OCI-LY7 (cell line): ENCODE measurements at regions not wholly inside any gene's neighbourhood (a gene's known extent, or its start where the extent isn't known, plus 50 kb on each side); places are given as distances from the start of the nearest gene placed in this dataset.

Experiments used
- BruUV-seq: library from RNA; stranded (reverse); fragments of 400-500 nt; replicated peaks from 2 replicates; lab custom pipeline; 2021; lab: Mats Ljungman, UMichigan
- CTCF ChIA-PET: fragments of 300-600 bp; sonication (Branson Sonifier 250); formaldehyde crosslinking; loops from one replicate; lab custom pipeline; 2022; ENCODE audit warnings: antibody characterized with exemption; ENCODE audit not compliant: unreplicated experiment; lab: Charles Lee
- POLR2A ChIA-PET: fragments of 300-600 bp; sonication (Branson Sonifier 250); formaldehyde crosslinking; loops from one replicate; lab custom pipeline; 2022; ENCODE audit warnings: antibody characterized with exemption; lab: Charles Lee
- DNase-seq: peaks from one replicate; pipeline ENCODE4 v3.0.0-alpha.2; 2015; ENCODE audit warnings: low spot score
- H2AFZ ChIP-seq: fragments of 200-600 bp; sonication (generic), shearing (Covaris generic); 2 replicates; pipeline ENCODE4 v1.6.1; 2014; ENCODE audit warnings: mild to moderate bottlenecking, antibody characterized with exemption, low read length, moderate library complexity
- H3K27ac ChIP-seq: fragments of 200-600 bp; sonication (generic); 2 replicates; pipeline ENCODE4 v1.5.1; 2014; ENCODE audit warnings: mixed run types, low read depth, mild to moderate bottlenecking, moderate library complexity, low read length, inconsistent platforms; ENCODE audit not compliant: poor library complexity, severe bottlenecking
- H3K36me3 ChIP-seq: fragments of 200-600 bp; sonication (generic); 2 replicates; pipeline ENCODE4 v1.6.1; 2014; ENCODE audit warnings: mild to moderate bottlenecking, antibody characterized with exemption, low read length, moderate library complexity, mixed read lengths; ENCODE audit not compliant: insufficient read depth
- H3K4me1 ChIP-seq: fragments of 200-600 bp; sonication (generic); 2 replicates; pipeline ENCODE4 v1.5.1; 2014; ENCODE audit warnings: mild to moderate bottlenecking, low read length; ENCODE audit not compliant: insufficient read depth, poor library complexity, severe bottlenecking
- H3K4me2 ChIP-seq: fragments of 200-600 bp; sonication (generic); 2 replicates; pipeline ENCODE4 v1.6.1; 2014; ENCODE audit warnings: mild to moderate bottlenecking, low read length
- H3K4me3 ChIP-seq: fragments of 200-600 bp; sonication (generic); 2 replicates; pipeline ENCODE4 v1.5.1; 2014; ENCODE audit warnings: mild to moderate bottlenecking, low read depth, low read length; ENCODE audit not compliant: poor library complexity, severe bottlenecking
- H3K79me2 ChIP-seq: fragments of 200-600 bp; sonication (generic); 2 replicates; pipeline ENCODE4 v1.6.1; 2016; ENCODE audit warnings: low read depth, mild to moderate bottlenecking, low read length, moderate library complexity, mixed read lengths; ENCODE audit not compliant: insufficient read depth
- H3K9me2 ChIP-seq: fragments of 200-600 bp; sonication (generic); 2 replicates; pipeline ENCODE4 v1.6.1; 2016; ENCODE audit warnings: mild to moderate bottlenecking, low read length, mixed read lengths; ENCODE audit not compliant: insufficient read depth
- H3K9me3 ChIP-seq: fragments of 200-600 bp; sonication (generic); 2 replicates; pipeline ENCODE4 v1.6.1; 2014; ENCODE audit warnings: mild to moderate bottlenecking, mixed run types, low read length, mixed read lengths
- H4K20me1 ChIP-seq: fragments of 200-600 bp; sonication (generic); 2 replicates; pipeline ENCODE4 v1.6.1; 2014; ENCODE audit warnings: mild to moderate bottlenecking, antibody characterized with exemption, low read length, moderate library complexity, mixed read lengths; ENCODE audit not compliant: insufficient read depth
- EZH2phosphoT487 ChIP-seq: fragments of 200-600 bp; sonication (generic); IDR thresholded peaks from 2 replicates; pipeline ENCODE4 v1.6.1; 2018; ENCODE audit warnings: low read depth, borderline replicate concordance, mild to moderate bottlenecking, mixed run types, antibody characterized with exemption, low read length, moderate library complexity, mixed read lengths
- intact Hi-C: fragments of 100-400 bp; cut with micrococcal nuclease; formaldehyde crosslinking; loops from one replicate; pipeline ENCODE4 v1.10.0; 2022; ENCODE audit not compliant: unreplicated experiment
- TF ChIP-seq, protein P1 (sequence below): fragments of 200-600 bp; sonication (generic); conservative IDR thresholded peaks from 2 replicates; pipeline ENCODE4 v1.5.1; 2014; ENCODE audit warnings: mild to moderate bottlenecking, antibody characterized with exemption, low read length, moderate library complexity, mixed read lengths

- TF ChIP-seq, protein P1, sequence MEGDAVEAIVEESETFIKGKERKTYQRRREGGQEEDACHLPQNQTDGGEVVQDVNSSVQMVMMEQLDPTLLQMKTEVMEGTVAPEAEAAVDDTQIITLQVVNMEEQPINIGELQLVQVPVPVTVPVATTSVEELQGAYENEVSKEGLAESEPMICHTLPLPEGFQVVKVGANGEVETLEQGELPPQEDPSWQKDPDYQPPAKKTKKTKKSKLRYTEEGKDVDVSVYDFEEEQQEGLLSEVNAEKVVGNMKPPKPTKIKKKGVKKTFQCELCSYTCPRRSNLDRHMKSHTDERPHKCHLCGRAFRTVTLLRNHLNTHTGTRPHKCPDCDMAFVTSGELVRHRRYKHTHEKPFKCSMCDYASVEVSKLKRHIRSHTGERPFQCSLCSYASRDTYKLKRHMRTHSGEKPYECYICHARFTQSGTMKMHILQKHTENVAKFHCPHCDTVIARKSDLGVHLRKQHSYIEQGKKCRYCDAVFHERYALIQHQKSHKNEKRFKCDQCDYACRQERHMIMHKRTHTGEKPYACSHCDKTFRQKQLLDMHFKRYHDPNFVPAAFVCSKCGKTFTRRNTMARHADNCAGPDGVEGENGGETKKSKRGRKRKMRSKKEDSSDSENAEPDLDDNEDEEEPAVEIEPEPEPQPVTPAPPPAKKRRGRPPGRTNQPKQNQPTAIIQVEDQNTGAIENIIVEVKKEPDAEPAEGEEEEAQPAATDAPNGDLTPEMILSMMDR: no peak
- no peak for TF ChIP-seq EZH2phosphoT487
- Histone ChIP-seq H4K20me1 (no peaks in the 10 kb centered on the region), H3K27ac (no peak overlapping the region), H2AFZ (no peak overlapping the region), H3K36me3 (no peaks in the 10 kb centered on the region), H3K79me2 (no peaks in the 10 kb centered on the region), H3K9me3 (no peaks in the 10 kb centered on the region), H3K4me1 (no peaks in the 10 kb centered on the region), H3K9me2 (no peaks in the 10 kb centered on the region), H3K4me2 (no peak overlapping the region), H3K4me3 (no peak overlapping the region)
- BruUV-seq: no TSS peak
- ChIA-PET POLR2A (interaction anchor here (1.3 kb wide), 1 partner anchor 10 kb away, joined by 3 read pairs; no protein-coding TSS in a partner anchor), CTCF (no interaction called here)
- intact Hi-C loops: no loop called here
- no peak for DNase-seq
These were observed 121.8 kb upstream of the COX10 start for GRCh38 chr17:13947499-13947898.

GRCh38 chr17:13952009-13952750 lies 117.1 kb upstream of the COX10 start:
- H3K9me3 ChIP-seq: no peaks in the 10 kb centered on the region
- no peak overlapping the region for H3K4me2 ChIP-seq
- H3K4me3 ChIP-seq: no peak overlapping the region
- no peak overlapping the region for H3K27ac ChIP-seq
- no peaks in the 10 kb centered on the region for H3K79me2 ChIP-seq
- CTCF ChIA-PET: no interaction called here
- TF ChIP-seq, protein P1: no peak
- TF ChIP-seq EZH2phosphoT487: no peak
- H3K4me1 ChIP-seq: no peaks in the 10 kb centered on the region
- no peak for DNase-seq
- no peaks in the 10 kb centered on the region for H3K36me3 ChIP-seq
- H2AFZ ChIP-seq: no peak overlapping the region
- no peaks in the 10 kb centered on the region for H3K9me2 ChIP-seq
- POLR2A ChIA-PET: no interaction called here
- no TSS peak for BruUV-seq
- intact Hi-C loops: no loop called here
- no peaks in the 10 kb centered on the region for H4K20me1 ChIP-seq

DNA sequence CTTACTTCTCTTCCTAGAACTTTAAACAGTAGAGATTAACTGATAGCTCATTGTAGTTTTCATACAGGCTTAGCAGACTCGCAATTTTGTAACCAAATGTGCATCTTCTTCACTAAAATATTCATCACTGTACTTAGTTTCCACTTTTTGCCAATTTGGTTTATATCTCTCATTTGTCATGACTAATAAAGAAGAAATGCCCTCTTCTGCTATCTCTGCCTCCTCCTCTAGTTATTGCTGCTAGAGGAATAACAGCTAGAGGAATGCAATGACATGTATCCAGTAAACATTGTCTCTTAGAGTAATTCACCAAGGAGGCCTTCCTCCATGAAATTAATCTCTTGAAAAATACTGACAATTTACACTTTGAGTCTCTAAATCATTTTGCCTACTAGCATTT lies 115.5 kb upstream of the COX10 start:
- Histone ChIP-seq H3K79me2 (no peaks in the 10 kb centered on the region), H3K9me3 (no peaks in the 10 kb centered on the region), H2AFZ (no peak overlapping the region), H4K20me1 (no peaks in the 10 kb centered on the region), H3K4me2 (no peak overlapping the region), H3K4me1 (no peaks in the 10 kb centered on the region), H3K27ac (no peak overlapping the region), H3K36me3 (no peaks in the 10 kb centered on the region), H3K4me3 (no peak overlapping the region), H3K9me2 (no peaks in the 10 kb centered on the region)
- no peak for DNase-seq
- BruUV-seq: no TSS peak
- ChIA-PET CTCF (no interaction called here), POLR2A (no interaction called here)
- intact Hi-C loops: no loop called here
- TF ChIP-seq, protein P1: no peak
- no peak for TF ChIP-seq EZH2phosphoT487
